HT1080 (cell line): ENCODE measurements at regions not wholly inside any gene's neighbourhood (a gene's known extent, or its start where the extent isn't known, plus 50 kb on each side); places are given as distances from the start of the nearest gene placed in this dataset.
A peak's percentile ranks its signal among the peaks of the same experiment; 100 is the strongest.
"Not testable (repeated sequence)": the region's sequence is repeated elsewhere in the genome, so short reads cannot be mapped to it uniquely, and the experiment has no call there.

Source experiments
- DNase-seq: peaks from one replicate; pipeline ENCODE4 v3.0.0-alpha.2; 2015; ENCODE audit warnings: low read depth

DNA sequence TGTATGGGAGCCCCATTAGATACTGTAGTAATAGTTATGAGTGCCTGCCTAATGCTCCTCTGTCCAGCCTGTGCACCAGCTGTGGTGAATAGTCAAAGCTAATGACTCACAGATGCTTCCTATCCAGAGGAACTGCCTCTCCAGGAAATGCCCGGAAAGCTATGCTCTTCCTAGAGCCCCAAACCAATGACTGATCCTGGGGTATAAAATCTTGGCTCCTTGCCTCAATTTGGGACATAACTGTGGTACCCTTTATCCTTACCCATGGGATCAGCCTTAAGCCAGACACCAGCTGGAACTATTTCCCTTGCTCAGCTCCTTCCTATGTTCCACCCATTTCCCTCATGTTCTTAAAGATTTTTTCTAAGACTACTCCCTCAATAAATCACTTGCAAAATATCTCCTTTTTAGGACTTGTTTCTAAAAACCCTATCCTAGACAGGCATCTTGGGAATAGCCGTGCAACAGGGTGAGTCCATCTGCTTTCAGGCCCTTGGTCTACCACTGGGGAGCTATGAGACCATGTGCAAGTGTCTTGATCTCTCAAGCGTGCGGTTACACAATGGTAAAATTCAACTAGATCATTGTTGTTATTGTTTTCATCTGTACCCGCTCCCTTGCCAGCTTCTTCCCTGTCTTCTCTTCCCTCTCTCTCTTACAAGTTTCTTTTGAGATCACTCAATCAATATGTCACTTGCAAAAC is 283.7 kb downstream of the BTBD3 start:
- DNase-seq: peak; percentile 76

DNA sequence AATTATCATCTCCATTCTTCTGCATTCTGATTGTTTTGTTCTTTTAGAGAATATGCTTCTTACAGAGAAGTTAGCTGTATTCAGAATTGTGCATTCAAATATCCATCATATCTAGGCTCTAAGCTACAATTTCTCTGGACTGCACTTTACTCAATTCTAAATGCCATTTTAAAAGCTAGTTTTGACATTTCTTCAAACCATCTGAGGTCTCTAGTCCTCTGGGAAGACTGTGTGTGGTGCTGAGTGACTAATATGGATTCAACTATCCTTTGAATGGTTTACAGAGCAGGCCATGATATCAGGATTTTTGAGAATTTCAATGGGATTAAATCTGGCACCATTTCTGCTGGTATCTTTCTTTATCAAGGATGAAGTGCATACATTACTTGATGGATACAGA is 285.7 kb downstream of the BTBD3 start:
- DNase-seq: no peak

DNA sequence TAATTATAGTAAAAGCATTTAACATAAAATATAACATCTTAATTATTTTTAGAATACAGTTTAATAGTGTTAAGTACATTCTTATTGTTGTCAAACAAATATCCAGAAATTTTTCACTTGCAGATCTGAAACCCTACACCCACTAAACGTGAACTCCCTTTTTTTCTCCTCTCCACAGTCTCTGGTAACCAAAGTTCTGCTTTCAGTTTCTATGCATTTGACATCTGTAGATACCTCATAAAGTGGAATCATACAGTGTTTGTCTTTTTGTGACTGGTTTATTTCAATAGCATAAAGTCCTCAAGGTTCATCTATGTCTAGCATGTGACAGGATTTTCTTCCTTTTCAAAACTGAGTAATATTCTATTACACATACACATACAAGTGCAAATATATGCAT is 286.3 kb downstream of the BTBD3 start:
- DNase-seq: no peak

DNA sequence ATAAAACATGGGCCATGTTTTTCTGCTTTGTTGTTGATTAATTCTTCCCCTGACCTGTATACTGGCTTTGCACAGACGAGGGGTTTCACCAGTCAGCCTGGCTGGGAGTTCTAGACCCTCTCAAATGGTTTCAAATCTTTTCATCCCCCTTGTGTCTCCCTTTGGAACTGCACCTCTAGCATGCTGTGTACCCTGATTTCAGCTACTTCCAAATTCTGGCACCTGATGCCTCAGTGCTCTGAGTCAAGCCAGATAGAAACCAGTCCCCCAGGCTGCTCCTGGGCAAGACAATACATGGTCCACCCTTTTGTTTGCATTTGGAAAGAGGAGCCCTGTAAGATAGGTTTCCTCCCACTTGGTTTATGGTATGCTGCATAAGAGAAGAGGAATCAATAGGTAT is 290.2 kb downstream of the BTBD3 start:
- peak; percentile 44 for DNase-seq

DNA sequence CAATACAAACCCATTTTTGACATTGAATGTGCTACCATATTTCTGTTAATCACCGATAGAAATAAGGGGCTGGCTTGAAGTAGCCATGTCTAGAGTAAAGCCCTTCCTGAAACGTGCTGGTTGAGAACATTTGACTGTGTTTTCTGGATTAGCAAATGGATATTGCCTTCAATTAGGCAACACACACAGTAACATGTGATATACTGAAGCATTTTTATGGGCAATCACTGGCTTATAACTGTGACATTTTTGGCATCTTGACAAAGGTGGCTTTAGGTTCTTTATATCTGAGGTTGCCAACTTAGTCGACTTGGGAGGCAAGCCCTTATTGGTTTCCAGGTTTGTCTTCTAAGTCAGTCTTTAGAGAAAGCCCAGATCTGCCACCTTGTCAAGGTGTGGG is 292.9 kb downstream of the BTBD3 start:
- no peak for DNase-seq

DNA sequence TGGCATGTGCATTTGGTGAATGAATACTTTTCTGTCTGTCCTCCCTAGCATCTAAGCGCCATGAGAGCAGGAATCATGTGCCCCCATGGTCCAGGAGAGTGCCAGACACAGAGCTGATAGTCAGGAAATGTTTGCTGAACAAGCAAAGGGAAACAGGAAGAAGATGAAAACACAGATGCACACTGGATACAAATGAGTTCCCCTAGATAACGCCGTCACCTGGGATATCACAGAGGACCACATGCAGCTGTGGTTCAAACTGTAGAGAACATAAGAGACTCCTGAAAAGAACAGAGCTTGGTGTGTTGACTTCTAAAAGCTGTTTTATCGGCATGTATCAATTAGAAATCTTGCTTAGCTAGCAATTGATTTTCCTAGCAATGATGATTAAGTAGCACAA is 293.7 kb downstream of the BTBD3 start:
- DNase-seq: no peak

DNA sequence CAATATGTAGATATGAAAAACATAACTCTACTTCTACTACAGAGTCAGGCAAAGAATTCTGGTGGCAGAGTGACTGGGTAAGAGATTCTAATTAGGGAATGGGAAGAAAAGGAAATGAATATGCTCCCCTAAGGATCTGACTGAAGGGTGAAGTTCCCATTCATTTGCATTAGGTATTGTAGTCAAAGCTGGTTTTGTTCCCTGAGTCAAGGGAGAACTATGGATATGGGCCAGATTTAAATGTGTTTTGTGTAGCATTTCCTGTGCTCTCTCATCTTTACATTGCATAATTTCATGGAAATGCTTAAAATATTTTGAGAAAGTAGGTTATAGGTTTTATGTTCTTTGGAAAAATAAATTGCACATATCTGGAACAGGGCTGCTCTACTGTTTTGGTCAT is 299.7 kb downstream of the BTBD3 start:
- DNase-seq: no peak

DNA sequence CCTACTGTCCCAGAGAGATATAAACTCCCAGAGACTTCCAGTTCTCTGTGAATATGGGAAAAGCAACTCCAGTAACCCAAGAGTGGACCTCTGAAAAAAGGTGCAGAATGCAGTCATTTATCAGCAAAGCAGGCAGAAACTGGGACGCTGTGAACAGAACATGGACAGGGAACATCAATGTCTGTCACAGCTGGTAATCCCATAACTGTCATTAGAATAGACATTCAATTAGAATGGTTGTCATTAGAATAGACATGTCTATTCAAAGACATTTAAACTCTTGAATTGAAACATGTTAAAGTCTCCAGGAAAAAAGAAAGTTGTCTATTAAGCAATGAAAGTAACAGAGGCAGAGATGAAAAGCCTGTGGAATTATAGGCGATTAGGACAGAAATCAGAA is 302.1 kb downstream of the BTBD3 start:
- no peak for DNase-seq

DNA sequence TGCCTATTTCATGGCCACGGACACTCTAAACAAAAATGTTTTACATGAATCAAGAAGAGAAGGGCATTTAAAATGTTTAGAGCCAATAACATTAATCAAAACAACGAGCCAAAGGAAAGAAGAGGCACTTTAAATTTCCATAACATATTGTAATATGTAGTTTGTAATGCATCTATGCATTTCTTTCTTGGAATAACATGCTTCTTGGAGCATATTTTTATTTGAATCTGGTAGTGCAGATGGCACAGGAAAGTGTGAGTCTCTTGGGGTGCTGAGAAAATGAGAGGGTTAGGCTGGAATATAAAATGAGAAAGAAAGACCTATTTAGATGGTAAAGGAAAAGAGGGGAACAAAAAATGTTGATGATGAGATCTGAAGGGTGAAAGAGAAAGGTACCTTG is 305.4 kb downstream of the BTBD3 start:
- no peak for DNase-seq

DNA sequence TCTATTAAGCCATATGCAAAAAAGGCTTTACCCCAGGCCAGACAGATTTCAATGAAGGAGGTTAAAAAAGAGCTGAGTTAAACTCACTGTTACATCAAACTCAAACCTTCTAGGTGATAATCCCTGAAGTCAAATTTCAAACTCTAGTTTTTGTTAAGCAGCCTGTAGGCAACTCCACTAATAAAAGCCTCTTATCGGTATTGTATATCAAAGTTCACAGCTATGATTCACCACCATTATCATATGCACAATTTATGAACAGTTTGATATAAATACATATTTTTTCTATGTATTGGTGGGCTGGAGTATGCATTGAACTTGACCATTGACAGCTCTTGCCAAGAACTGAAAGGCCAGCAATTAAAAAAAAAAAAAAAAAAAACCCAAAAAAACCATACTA is 308.2 kb downstream of the BTBD3 start:
- no peak for DNase-seq

DNA sequence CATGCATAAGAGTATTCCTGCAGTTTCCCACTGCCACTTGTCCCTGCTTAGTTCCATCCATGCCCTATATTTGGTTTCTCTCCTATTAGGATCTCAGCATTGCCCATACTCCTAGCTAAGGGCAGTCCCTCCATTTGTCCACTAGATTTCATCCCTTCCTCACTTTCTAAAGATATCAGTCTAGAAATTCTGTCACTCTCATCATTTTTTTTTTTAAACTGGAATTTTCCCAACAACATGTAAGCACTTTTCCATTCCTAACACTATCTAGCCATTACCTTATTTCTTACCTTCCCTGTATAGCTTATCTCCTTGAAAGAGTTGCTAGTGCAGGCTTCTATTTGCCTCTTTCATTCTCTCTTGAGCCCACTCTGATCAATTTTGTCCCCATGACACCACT is 312.2 kb downstream of the BTBD3 start:
- no peak for DNase-seq

DNA sequence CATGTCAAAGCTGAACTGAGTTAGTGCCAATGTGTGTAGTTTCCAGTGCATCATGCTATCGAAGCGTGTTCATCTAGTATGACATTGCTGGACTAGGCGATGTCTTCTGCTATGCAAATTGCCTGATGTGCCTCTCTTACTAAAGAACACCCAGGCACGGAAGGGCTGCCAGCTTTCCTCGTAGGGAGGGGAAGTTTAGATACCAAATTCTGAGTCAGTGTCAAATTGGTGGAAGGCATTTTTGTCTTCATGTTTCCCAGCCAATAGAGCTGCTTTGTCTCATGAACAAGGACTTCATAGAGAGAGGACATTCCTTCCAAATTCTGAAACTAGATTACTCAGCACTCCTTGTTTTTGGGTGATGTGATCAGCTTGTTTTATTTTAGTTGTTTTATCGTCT is 320.1 kb downstream of the BTBD3 start:
- peak; percentile 6 for DNase-seq

DNA sequence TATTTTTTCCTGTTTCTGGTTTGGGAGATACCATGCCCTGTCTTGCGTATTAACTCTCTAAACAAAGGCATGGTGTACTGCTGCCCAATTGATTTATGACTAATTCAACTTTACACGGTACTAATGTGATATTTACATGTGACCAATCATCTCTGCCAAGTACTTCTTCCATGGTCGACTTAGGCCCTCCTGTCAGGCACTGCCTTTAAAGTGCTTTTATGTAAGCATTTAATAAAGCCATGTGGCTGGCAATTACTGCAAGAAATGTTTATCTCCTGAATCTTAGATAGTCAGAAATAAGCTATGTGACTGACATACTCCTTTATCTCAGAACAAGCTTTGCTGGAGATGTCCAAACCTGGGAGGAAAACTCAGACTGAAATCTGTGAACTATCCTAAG is 323.4 kb downstream of the BTBD3 start:
- DNase-seq: no peak

DNA sequence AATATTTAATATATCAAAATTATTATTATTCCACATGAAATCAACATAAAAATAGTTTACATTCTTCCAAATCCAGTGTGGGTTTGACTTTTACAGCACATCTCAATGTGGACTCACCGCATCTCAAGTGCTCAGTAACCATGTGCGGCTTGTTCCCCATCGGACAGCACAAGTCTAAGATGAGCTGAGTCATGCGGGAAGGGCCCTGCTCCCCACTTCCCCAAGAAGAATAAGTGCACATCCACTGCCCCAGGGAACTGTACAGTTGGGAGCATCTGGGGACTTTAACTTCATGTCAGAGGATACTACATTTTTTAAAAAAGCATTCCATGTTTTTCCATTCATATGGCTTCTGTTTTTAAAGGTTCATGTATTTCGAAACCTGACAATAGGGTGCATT is 325.6 kb downstream of the BTBD3 start:
- peak; percentile 1 for DNase-seq

DNA sequence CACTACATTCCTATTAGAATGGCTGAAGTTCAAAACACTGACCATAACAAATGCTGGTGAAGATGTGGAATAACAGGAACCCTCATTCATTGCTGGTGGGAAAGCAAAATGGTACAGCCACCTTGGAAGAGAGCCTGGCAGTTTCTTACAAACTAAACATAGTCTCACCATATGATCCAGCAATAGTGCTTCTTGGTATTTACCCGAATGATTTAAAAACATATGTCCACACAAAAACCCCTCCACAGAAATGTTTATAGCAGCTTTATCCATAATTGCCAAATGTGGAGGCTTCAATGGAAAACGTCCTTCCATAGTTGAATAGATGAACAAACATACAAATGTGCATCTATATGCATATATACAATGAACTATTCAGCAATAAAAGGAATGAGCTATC is 330.8 kb downstream of the BTBD3 start:
- no peak for DNase-seq

DNA sequence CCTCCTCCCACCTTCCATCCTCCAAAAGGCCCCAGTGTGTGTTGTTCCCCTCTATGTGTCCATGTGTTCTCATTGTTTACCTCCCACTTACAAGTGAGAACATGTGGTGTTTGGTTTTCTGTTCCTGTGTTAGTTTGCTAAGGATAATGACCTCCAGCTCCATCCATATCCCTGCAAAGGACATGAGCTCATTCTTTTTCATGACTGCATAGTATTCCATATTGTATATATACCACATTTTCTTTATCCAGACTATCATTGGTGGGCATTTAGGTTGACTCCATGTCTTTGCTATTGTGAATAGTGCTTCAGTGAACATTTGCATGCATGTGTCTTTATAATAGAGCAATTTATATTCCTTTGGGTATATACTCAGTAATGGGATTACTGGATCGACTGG is 333.0 kb downstream of the BTBD3 start:
- DNase-seq: not testable (repeated sequence)

DNA sequence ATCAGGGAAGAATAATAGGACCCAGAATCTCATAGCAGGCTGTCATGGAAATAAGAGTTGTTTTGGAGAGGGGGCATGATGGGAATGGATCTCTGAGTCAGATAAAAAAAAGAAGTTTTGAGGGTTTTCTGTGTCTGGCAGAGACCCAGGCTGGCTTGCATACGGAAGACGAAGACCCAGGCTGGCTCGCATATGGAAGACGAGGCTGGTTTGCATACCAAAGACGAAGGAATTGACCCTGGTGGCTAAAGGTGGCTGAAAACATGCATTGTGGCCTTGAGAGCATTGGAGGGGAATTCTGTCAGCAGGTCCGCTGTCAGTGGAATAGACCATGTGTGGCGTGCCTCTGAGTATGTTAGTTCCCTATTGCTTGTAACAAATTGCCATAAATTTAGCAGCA is 335.1 kb downstream of the BTBD3 start:
- DNase-seq: peak; percentile 51

DNA sequence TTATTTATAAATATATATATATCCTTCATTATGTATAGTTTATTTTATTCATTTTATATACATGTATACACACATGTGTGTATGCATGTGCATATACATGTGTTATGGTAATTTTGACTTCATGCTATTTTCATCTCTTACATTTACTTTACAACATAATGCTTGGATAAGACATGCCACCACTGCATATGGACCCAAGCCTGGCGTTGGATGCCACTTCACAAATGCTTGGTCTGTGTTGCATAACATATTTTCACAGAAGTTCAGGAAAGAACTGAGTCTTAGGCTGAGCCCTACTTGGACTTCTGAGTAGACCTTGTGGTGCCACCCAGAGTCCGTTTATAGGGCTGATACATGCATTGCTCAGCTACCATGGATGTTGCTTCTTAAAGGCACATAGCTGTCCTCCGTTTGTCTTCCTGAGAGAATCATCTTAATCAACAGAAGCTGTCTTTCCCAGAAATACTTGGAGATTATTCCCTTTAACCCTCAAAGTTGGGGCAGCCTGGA is 337.8 kb downstream of the BTBD3 start:
- DNase-seq: peak; percentile 1

DNA sequence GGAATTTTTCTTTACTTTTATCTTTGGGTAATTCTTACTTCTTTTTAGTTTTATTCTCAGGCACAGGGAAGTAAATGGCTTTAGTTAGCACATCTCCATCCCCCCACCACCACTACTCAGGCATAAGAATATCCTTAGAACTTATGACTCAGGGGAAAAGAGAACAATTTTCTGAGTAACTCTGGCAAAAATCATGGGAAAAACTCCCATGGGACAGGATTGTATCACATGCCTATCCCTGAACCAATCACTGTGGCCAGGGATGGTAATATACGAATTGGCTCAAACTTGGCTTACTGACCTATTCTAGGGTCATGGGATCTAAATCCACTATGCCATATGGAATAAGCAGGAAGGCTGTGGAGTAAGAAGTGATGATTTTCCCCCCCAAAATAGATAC is 339.1 kb downstream of the BTBD3 start:
- peak; percentile 28 for DNase-seq

DNA sequence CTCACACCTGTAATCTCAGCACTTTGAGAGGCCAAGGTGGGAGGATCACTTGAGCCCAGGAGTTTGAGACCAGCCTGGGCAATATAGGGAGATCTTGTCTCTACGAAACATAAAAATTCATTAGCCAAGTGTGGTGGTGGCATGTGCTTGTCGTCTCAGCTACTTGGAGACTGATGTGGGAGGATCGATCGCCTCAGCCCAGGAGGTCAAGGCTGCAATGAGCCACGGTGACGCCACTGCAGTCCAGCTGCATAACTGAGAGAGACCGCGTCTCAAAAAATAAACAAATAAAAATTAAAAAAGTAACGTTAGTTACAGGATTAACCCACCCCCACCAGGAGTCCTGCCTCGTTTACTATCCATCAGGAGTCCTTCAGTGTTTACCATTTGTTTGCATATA is 345.1 kb downstream of the BTBD3 start:
- DNase-seq: no peak

DNA sequence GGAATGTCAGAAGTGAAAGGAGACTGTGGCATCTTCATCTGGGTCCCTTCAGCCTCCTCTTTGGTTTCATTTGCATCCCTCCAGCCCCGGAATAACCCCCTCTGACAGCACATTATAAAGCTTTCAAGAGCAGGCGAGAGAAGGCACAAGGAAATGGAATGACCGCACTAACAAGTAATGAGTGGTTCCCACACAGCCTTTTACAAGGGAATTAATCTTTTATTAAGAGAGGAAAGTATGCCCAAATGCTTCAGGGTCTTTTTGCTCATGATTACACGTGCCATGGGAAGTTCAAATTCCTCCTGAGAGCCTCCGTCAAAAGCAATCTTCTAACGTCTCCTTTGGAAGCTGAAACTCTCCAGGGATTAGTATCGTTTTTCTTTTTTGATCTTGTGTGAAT is 347.0 kb downstream of the BTBD3 start:
- DNase-seq: no peak

DNA sequence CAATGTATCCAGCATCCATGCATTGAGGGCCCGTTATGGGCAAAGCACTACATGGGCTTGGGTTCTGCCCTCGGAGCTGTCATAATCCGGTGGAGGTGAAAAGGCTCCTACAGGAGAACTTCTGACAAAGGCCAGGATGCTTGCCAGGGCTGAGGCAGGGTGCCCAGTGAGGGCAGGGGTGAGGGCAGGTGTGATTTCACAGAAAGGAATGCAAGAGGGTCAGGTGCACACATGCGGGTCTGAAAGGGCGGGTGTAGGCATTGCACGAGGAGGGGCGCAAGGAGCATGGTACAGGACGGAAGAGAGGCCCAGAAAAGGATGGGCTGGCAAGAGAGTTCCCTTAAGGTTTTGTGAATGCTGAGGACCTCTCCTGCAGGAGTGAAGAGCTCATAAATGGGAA is 348.0 kb downstream of the BTBD3 start:
- DNase-seq: no peak

DNA sequence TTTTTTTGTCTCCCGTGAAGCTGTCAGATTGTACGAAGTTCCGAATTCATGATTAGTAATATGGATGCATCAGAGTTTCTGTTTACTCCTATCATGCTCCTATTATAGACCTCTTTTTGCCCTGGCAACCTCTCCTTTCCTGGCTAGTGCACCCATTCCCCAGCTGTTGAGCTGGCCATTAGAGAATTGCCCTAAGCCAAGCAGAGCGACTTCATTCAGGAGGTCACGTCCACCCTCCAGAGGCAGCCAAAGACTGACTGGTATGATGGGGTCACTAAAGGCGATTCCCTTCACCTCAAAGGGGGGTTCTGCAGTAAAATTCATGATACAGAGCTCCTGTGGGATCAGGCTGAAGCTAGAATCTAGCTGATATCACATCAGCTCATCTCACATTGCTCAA is 351.9 kb downstream of the BTBD3 start:
- no peak for DNase-seq

DNA sequence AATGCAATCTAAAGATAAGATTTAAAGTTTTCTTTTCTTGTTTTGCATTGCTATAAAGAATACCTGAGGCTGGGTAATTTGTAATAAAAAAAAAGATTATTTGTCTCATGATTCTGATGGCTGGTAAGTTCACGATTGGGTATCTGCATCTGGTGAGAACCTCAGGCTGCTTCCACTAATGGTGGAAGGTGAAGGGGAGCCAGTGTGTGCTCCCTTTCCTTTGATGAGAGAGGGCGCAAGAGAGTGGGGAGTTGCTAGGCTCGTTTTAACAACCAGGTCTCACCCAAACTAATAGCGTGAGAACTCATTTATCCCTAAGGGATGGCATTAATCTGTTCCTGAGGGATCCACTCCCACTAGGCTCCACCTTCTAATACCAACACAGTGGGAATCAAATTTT is 353.2 kb downstream of the BTBD3 start:
- DNase-seq: no peak
